ENCODE measurements at regions not wholly inside any gene's neighbourhood (a gene's known extent, or its start where the extent isn't known, plus 50 kb on each side); places are given as distances from the start of the nearest gene placed in this dataset.

DNA sequence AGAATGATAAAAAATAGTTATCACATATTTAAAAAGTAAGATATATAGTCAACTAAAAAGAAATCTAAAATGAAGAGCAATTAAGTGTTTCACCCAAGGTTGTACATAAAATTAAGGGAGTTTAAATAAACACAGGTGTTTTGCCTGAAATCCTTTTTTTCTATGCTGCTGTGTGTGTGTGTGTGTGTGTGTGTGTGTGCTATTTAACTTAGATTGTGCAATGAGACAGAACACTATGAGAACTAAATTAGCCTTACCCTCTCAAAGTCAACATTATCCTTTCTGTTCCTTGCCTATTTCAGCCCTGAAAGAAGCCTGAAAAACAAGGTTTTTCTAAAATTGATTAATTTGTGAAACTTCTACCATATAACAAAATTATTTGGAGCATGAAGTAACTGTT lies 516.2 kb downstream of the ELAVL2 start:
- DNase-seq (ENCODE audit: low spot score) = no peak

DNA sequence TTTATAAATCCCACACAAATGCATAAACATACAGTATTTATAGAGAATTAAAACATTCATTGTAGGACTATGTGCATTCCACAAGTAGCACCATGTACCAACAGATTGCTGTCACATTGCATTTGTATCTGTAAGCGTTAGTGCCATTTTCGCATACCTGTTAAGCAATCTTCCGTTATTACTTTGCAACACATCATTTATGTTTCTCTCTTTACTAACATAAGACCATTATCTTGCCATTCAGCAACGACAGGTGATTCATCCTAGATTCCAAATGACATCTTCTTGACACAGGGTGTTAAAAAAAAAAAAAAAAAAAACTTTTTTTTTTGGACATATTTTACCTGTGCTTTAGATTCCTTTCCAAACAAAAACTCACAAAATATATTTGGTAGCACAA lies 511.8 kb downstream of the ELAVL2 start:
- DNase-seq (ENCODE audit: low spot score) = no peak

DNA sequence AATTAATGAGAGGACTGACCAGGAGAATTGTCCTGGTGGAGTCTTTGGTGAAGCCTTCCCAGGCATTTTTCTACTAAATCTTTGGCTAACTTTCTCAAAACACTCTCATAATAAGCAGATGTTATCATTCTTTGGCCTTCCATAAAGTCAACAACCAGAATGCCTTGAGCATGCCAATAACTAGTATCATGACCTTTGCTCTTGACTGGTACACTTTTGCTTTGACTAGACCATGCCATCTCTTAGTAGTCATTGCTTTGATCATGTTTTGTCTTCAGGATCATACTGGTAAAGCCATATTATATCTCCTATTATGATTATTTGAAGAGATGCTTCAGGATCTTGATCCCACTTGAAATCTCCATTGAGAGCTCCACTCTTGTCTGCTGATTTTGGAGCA lies 506.9 kb downstream of the ELAVL2 start:
- DNase-seq (ENCODE audit: low spot score) = no peak

DNA sequence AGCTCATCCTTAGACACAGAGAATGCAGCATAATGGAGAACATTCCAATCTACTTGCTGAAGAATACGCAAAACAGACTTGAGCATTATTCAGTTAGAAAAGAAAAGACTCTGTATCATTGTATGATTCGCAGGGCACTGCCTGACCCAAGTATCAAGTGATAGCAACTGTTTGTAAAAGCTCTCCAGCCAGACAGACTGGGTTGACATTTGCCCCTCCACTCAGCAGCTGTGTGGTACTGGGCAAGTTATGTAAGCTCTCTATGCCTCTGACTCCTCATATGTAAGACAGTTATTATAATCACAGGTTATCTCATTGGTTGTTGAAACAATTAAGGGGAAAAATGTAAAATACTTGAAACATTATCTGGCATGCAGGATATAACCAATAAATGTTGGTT lies 505.0 kb downstream of the ELAVL2 start:
- DNase-seq (ENCODE audit: low spot score) = no peak

DNA sequence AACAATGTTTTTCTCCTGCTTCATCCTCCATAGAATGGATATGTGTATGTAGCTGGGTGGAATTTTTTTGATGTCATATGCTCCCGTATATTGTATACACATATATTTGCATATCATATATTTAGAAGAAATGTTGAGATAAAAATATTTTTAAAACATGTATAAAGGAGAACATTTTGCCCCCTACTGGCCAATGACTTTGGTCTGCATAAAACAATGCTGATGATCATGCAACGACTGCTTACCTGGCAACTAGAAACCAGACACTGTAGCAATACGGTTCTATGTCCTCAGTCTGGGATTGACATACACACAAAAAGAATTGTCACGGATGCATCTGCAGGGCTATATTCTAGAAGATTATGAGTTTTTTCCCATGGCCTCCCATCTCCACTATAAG lies 503.6 kb downstream of the ELAVL2 start:
- no peak for DNase-seq (ENCODE audit: low spot score)

DNA sequence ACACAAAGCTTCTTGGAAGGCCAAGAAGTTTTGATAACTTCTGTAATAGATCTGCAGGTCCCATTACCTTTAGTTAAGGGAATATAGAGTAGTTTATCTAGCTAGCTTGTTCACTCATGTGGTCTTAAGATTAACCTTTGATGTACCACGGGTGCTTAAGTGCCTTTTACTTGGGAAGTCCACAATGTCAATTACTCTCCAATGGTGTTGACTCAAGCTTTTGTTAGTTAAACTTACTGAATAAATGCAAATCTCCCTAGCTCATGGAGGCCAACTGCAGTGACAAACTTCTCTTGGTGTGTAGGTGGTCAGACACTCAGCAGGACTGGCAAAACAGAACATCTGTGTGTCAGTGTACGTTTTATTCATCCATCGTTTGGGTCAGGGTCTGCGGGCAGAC lies 501.5 kb downstream of the ELAVL2 start:
- DNase-seq (ENCODE audit: low spot score) = no peak

GRCh38 chr9:23326597-23326996 lies 499.4 kb downstream of the ELAVL2 start:
- DNase-seq (ENCODE audit: low spot score) = no peak

GRCh38 chr9:23341346-23341745 lies 484.7 kb downstream of the ELAVL2 start:
- DNase-seq (ENCODE audit: low spot score) = no peak

- DNase-seq (ENCODE audit: low spot score) = peak; percentile 54
These were observed 483.7 kb downstream of the ELAVL2 start for GRCh38 chr9:23342291-23342690.

- no peak for DNase-seq (ENCODE audit: low spot score)
These were observed 482.8 kb downstream of the ELAVL2 start for GRCh38 chr9:23343226-23343625.

DNA sequence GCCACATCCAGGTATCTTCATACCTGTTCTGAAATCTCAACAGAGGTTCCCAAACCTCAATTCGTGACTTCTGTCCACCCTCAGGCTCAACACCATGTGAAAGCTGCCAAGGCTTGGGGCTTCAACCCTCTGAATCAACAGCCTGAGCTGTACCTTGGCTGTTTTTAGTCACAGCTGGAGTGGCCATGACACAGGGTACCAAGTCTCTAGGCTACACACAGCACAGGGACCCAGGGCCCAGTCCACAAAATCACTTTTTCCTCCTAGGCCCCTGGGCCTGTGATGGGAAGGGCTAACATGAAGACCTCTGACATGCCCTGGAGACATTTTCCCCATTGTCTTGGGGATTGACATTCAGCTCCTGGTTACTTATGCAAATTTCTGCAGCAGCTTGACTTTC lies 464.9 kb downstream of the ELAVL2 start:
- DNase-seq (ENCODE audit: low spot score) = no peak

GRCh38 chr9:23372703-23373102 lies 453.3 kb downstream of the ELAVL2 start:
- no peak for DNase-seq (ENCODE audit: low spot score)

- DNase-seq (ENCODE audit: low spot score) = no peak
These were observed 450.5 kb downstream of the ELAVL2 start for GRCh38 chr9:23375511-23375910.

GRCh38 chr9:23379842-23380241 lies 446.2 kb downstream of the ELAVL2 start:
- no peak for DNase-seq (ENCODE audit: low spot score)

DNA sequence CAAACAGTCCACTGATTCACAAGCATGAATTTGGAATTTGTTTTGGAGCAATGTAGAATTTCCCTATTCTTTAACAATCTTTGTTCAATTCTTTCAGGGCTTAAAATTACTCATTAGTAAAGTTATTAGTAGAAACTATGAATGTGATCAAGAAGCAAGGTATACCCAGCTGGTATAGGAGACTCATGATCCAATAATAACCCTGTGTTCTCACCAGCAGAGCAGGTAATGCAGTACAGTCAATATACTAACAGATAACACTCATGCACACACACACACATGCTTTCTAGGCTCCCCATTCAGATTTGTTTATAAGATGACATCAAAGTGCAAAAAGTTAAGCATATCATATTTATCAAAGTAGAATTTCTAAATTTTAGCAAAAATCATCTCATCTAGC lies 445.2 kb downstream of the ELAVL2 start:
- DNase-seq (ENCODE audit: low spot score) = no peak

- DNase-seq (ENCODE audit: low spot score) = no peak
These were observed 443.6 kb downstream of the ELAVL2 start for GRCh38 chr9:23382418-23382817.

DNA sequence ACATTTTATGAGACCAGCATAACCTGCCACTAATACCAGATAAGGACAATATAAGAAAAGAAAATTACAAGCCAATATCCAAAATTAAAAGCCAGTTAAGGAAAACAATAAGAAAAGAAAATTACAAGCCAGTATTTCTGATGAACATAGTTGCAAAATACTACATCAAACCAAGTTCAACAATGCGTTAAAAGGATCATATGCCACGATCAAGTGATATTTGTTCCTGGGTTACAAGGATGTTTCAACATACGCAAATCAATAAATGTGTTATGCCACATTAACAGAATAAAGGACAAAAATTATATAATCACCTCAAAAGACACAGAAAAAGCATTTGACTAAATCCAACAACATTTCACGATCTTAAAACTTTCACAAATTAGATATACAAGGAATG lies 431.9 kb downstream of the ELAVL2 start:
- DNase-seq (ENCODE audit: low spot score) = no peak

DNA sequence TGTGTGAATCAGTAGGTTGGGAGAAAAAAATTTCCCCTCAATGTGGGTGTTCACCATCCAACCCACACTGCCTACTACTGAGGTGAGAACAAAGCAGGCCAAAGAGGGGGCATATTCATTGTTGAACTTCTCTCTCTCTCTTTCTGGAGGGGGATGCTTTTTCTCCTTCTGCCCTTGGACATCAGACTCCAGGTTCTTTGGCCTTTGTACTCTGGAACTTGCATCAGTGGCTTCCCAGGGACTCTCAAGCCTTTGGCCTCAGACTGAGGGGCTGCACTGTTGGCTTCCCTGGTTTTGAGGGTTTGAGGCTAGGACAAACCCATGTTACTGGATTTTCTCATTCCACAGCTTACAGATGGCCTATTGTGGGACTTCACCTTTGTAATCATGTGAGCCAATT lies 417.2 kb downstream of the ELAVL2 start:
- DNase-seq (ENCODE audit: low spot score) = no peak

DNA sequence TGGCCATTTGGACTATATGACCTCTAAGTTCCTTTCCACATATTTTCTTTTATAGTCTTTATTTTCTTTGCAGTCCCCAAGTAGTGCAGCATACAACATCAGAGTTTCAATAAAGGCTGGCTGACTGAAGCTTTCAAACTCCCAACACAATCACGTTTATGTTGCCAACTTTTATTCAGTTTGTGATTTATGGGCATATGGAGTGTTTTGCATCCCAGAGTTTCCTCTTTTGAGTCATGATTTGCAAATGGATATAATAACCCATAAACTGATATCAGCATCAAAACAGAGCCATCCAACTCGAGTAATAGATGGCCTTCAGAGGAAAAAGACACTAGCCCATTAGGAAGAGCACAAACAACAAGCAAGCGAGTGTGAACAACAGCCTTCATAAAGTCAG lies 414.0 kb downstream of the ELAVL2 start:
- DNase-seq (ENCODE audit: low spot score) = no peak

DNA sequence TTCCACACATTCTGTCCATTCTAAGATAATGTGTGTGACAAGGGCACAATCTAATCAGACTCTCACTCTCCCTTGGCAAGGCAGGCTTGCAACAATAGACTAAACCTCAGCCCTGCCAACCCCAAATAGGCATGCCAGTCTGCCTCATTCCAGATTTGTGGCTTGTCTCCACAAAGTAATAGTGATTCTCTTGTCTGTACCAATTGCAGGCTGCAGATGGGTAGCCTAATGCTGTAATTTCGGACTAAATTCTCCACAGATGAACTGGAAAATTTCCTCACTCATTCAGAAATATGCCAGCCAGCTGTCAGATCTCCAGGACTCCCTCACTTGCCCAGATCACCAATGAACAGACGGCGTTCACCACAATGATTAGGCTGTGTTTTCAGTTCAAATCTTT lies 413.6 kb downstream of the ELAVL2 start:
- DNase-seq (ENCODE audit: low spot score) = no peak

DNA sequence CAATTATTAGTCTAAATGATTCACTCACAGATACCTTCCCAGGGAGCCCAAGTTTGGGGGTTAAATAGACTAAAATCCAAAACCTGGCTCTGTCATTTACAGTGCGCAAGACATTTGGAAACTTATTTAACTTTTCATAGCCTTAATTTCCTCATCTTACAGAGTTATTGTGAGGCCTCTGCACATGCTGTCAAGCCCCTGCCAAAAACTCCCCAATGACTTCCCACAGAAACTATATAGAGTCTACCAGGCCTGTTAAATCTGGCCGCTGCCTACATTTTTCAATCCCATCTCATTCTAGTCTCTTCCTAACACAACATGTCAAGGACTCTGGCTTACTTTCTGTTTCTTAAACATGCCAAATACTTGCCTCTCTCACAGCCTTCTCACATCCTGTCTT lies 412.5 kb downstream of the ELAVL2 start:
- DNase-seq (ENCODE audit: low spot score) = no peak

DNA sequence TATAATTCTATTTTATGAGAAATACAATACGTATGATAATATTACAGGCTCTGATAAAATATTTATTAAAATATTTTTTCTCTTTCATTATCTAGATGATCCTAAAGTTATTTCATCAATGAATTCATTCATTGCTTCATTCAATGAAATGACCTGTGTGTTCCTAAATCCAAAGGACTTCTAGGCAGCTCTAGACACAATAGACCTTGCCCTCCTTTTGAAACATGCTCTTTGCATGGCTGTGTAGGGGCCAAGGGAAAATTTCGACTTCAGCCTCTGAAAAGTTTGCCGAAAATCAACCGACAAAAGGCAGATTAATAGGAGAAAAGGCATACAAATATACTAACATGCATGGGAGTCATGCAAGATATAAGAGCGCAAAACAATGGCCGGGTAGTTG lies 402.0 kb downstream of the ELAVL2 start:
- DNase-seq (ENCODE audit: low spot score) = no peak

DNA sequence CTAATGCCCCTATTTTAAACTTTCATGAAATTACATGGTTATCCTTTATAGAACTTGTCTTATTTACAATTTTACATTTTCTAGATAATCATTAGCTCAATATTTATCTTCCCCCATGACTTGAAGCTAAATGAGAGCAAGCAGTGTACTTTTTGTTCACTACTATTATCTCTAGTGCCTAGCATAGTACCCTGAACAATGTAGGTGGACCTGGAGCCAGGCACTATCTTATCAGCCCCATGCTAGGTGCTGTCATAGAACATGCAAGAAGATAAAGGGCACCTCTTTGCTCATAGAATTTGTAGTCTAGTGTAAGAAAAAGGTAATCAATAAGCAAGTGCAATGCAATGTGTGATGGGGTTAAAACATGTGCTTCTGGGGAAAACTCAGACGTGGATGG lies 399.9 kb downstream of the ELAVL2 start:
- no peak for DNase-seq (ENCODE audit: low spot score)

GRCh38 chr9:23431459-23431858 lies 394.6 kb downstream of the ELAVL2 start:
- no peak for DNase-seq (ENCODE audit: low spot score)

DNA sequence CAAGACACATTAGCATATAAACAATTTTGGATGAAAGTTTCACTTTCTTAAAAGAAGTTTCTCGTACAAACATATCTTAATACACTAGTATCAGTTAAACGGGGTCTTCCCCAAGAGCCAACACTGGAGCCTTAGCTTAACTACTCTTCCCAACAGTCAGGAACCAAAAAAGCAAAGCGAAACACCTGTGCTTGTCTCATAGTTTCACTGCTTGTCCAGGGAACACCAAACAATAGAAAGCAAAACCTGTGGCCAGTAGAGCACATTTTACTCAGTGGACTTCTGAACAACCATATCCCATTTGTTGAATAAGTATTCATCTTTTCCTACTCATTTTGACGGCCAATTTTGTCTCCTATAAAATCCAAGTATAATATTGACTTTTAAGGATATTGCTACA lies 391.4 kb downstream of the ELAVL2 start:
- DNase-seq (ENCODE audit: low spot score) = no peak

Data from A172 (cell line).